NCI-H2081 (cell line): ENCODE measurements at regions not wholly inside any gene's neighbourhood (a gene's known extent, or its start where the extent isn't known, plus 50 kb on each side); places are given as distances from the start of the nearest gene placed in this dataset.

Experiments
- DNase-seq, 2 experiments: peaks; one replicate each; lab custom pipeline; 2025; lab: John Stamatoyannopoulos, UW

DNA sequence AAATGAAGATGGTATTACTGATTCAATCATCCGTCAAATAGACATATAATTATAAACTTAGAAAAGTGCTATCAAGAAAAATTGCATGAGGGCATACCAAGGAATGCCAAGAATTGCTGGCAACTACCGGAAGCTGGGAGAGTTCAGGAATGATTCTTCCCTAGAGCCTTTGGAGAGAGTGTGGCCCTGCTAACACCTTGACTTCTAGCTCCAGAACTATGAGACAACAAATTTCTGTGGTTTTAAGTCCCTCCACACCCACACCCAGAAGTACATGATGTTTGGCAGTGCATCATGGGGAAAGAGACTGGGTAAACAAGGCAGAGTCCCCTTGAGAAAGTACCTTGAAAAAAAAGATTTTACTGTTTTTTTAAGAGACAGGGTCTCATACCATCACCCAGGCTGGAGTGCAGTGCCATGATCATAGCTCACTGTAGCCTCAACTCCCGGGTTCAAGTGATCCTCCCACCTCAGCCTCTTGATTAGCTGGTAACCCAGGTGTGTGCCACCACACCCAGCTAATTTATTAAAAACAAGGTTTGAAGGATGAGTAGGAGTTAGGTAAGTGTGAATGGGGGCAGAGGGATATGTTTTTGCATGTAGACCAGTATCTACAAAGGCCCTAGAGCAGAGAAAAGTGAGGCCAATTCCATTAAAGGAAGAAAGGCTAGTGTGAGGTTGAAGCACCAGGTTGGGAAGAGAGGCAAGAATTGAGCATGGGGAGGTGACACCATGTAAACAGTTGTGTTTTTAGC is 53.1 kb downstream of the GSX2 start:
- DNase-seq = no peak

DNA sequence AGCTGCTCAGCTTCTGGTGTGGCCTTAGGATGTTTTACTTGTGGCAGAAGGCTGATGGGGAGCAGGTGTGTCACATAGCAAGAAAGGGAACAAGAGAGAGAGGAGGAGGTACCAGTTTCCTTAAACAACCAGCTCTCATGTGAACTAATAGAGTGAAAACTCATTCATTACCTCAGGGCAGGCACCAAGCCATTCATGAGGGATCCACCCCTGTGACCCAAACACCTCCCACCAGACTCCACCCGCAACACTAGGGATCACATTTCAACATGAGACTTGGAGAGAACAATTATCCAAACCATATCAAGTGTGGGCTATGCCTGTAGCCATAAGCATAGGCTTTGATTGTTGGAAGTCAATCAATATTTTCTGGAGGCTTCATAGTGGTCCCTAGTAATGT is 56.0 kb downstream of the GSX2 start:
- no peak for DNase-seq

DNA sequence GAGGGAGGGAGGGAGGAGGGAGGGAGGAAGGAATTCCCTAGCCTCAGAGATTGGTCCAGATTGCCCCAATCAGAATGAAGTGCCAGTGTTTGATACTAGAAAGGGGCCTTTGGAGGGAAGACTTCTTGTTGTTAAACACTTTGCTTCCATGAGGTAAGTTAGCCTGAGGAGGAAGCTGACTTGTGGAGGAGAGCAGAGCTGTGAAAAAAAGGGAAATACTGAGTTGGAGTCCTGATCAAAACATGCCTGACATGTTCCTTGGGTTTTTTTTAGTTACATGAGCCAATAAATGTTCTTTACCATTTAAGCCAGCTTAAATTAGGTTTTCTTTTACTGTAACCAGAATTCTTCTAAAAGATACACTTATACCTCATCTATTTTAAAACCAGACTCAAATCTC is 57.6 kb downstream of the GSX2 start:
- DNase-seq = no peak

DNA sequence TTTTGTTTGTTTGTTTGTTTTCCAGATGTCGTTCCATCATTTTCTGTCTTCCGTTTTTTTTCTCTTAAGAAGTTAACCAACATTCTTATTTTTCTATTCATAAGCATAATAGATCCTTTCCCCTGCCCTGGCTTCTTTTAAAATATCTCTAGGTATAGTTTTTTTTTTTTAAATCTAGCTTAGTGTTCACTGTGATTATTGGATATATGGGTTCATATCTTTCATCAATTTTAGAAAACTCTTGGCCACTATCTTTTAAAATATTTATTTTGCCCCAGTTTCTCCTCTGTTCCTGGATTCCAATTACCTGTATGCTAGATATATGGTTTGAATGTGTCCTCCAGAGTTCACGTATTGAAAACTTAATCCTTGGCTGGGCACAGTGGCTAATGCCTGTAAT is 59.6 kb downstream of the GSX2 start:
- DNase-seq = no peak

DNA sequence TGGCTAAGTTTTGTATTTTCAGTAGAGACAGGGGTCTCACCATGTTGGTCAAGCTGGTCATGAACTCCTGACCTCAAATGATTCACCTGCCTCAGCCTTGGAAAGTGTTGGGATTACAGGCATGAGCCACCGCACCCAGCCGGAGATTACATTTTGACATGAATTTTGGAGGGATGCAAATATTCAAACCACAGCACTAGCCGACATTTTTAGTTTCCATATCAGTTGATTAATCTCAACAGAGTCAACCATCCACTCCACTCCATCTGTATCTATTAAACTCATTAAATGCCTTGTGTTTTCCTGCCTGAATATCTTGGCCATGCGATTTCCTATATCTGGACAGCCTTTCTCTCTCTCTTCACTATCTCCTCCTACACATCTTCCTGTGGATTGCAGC is 64.1 kb upstream of the PDGFRA start:
- DNase-seq = no peak

DNA sequence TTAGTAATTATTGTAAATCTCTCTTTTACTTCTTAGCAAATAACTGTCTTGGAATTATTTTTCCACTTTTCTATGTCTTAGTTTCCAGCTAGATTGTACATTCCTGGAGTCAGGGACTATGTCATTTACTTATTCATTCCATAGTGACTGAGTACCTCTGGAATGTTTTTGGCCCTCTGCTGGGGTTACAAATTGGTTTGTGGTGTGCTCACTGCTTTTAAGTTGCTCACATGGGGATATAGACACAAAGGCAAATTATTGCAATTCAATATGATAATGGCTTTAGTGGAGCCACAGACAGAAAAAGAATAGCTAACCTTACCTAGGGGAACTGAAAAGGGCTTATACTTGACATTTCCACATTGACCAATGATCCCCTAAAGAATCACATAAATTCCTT is 63.7 kb upstream of the PDGFRA start:
- DNase-seq = peak in 1 of 2 experiments; percentile 10

DNA sequence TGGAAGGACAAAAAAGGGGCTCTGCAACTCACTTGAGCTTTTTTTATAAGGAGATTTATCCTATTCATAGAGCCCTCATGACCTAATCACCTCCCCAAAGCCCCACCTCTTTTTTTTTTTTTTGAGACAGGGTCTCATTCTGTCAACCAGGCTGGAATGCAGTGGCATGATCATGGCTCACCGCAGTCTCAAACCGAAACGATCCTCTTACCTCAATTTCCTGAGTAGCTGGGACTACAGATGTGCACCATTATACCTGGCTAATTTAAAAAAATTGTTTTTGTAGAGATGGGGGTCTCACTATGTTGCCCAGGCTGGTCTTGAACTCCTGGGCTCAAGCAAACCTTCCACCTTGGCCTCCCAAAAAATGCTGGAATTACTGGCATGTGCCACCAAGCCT is 61.6 kb upstream of the PDGFRA start:
- no peak for DNase-seq

DNA sequence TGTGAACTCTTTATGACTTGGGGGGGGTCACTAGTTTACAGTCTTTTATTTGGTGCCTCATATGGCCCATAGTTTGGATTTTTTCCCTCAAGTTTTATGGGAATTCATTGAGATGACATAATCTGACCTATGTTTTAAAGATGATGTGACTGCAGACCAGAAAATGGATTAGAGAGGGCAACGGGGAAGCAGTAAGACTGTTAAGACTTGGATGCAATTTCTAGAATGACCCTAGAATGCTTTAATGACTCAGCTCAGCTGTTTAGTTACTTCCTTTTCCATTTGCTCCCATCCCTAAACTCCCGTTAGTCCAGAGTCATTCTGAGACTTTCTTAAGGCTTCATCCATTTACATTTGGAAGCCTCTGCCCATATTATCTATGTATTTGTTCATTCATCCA is 59.9 kb upstream of the PDGFRA start:
- no peak for DNase-seq

DNA sequence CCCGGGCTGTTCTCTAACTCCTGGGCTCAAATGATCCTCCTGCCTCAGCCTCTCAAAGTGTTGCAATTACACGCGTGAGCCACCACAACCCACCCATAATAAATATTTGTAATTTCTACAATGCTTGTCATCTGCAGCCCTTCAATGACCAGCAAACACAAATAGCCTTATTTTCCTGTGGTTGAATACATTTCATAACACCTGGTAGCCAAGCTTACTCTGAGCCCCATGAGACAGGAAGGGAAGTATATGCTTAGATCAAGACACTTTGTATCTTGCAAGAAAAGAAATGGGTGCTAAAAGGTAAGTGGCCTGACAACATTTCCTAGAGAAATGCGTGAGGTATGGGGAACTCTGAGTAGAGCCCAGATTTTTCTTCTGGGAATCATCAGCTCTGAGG is 56.9 kb upstream of the PDGFRA start:
- DNase-seq = no peak

DNA sequence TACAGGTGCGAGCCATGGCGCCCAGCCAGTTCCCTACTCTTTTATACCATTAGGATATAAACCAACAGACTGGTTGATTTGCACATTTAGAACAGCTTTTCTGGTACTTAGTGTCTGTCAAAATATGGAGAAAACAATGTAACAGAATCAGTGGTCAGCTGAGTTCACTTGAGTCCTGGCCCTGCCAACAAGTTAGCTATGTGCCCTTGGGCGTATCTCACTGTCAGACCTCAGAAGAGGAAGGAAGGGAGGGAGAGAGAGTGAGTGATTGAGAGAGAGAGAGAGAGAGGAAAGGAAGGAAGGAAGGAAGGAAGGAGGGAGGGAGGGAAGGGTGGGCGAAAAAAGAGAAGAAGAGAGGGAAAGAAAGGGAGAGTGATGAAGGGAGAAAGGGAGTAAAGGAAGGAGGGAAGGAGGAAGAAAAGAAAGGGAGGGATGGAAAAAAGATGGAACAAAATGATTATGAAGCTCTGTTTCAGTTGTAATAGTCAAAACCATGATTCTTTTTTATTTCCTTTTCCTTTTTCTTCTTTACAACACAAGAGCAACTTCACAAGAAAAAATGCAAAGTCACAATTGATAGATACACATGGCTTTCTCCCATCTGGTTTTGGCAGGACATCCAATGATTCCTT is 55.7 kb upstream of the PDGFRA start:
- no peak for DNase-seq

DNA sequence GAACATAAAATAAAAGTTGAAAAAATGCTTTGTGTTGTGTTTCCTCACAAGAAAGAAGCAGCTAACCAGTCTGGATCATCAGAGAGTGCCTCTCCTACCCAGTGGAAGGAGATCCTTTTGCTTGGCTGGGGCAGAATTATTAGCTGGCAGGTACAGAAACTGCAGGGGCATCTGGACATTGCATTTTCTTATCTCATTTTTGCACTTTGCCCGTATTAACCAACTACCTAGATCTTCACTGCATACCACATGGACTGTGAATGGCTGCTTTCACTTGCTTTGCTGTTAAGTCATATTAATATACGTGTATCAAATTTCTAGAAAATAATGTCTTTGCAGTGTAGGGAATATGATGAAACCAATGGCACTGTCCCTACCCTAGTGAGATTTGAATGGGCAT is 52.9 kb upstream of the PDGFRA start:
- DNase-seq = no peak
